Osteoblast (primary cell): ENCODE measurements at regions not wholly inside any gene's neighbourhood (a gene's known extent, or its start where the extent isn't known, plus 50 kb on each side); places are given as distances from the start of the nearest gene placed in this dataset.

Source experiments
- DNase-seq: peaks from one replicate; pipeline ENCODE4 v3.0.0; 2011; ENCODE audit warnings: low spot score, mixed read lengths; ENCODE audit not compliant: insufficient read length; ENCODE audit errors: missing footprints
- H2AFZ ChIP-seq: 2 replicates; pipeline ENCODE4 v1.6.0; 2011; ENCODE audit warnings: mild to moderate bottlenecking, low read length
- H3K27ac ChIP-seq: 2 replicates; pipeline ENCODE4 v1.5.1; 2011; ENCODE audit warnings: mild to moderate bottlenecking, low read depth, low read length, moderate library complexity
- H3K27me3 ChIP-seq: 2 replicates; pipeline ENCODE4 v1.6.0; 2012; ENCODE audit warnings: mild to moderate bottlenecking, control low read depth, inconsistent platforms, low read length, moderate library complexity; ENCODE audit not compliant: insufficient read depth
- H3K36me3 ChIP-seq: 2 replicates; pipeline ENCODE4 v1.5.1; 2011; ENCODE audit warnings: mild to moderate bottlenecking, low read length, control low read depth, moderate library complexity; ENCODE audit not compliant: insufficient read depth
- H3K4me1 ChIP-seq: 2 replicates; pipeline ENCODE4 v1.5.1; 2011; ENCODE audit warnings: mild to moderate bottlenecking, low read length, control low read depth, moderate library complexity; ENCODE audit not compliant: insufficient read depth
- H3K4me2 ChIP-seq: 2 replicates; pipeline ENCODE4 v1.6.0; 2011; ENCODE audit warnings: mild to moderate bottlenecking, low read length; ENCODE audit not compliant: insufficient read depth
- H3K4me3 ChIP-seq: fragments of 200-600 bp; sonication (generic); 3 replicates; pipeline ENCODE4 v1.5.1; 2012; ENCODE audit warnings: mild to moderate bottlenecking, low read length, inconsistent platforms; ENCODE audit not compliant: insufficient read depth
- H3K79me2 ChIP-seq: 2 replicates; pipeline ENCODE4 v1.6.0; 2012; ENCODE audit warnings: mild to moderate bottlenecking, low read length, control low read depth, inconsistent platforms; ENCODE audit not compliant: insufficient read depth
- H3K9me3 ChIP-seq: 2 replicates; pipeline ENCODE4 v1.5.1; 2011; ENCODE audit warnings: low read depth, low read length, control low read depth
- H4K20me1 ChIP-seq: 2 replicates; pipeline ENCODE4 v1.6.0; 2012; ENCODE audit warnings: mild to moderate bottlenecking, low read length, control low read depth; ENCODE audit not compliant: insufficient read depth
- CTCF ChIP-seq: IDR thresholded peaks from 2 replicates; pipeline ENCODE4 v1.5.1; 2011; ENCODE audit warnings: mild to moderate bottlenecking, low read depth, low read length, moderate library complexity; ENCODE audit errors: extremely low read depth

GRCh38 chr20:23166563-23166962 is 80.4 kb upstream of the CD93 start:
- no peak for DNase-seq
- H3K27me3 ChIP-seq, result no peaks in the 10 kb centered on the region
- no peaks in the 10 kb centered on the region for H3K36me3 ChIP-seq
- H3K4me1 ChIP-seq, result peaks cover 5% of the 10 kb centered on the region
- no peaks in the 10 kb centered on the region for H3K9me3 ChIP-seq
- no peak overlapping the region for H3K27ac ChIP-seq
- no peaks in the 10 kb centered on the region for H3K79me2 ChIP-seq
- no peak overlapping the region for H2AFZ ChIP-seq
- no peak overlapping the region for H3K4me3 ChIP-seq
- H4K20me1 ChIP-seq, result no peaks in the 10 kb centered on the region
- no peak for TF ChIP-seq CTCF
- H3K4me2 ChIP-seq, result no peak overlapping the region

GRCh38 chr20:23165964-23166363 is 79.8 kb upstream of the CD93 start:
- Histone ChIP-seq H3K9me3 (no peaks in the 10 kb centered on the region), H4K20me1 (no peaks in the 10 kb centered on the region), H3K36me3 (no peaks in the 10 kb centered on the region), H3K4me1 (peaks cover 11% of the 10 kb centered on the region), H3K4me2 (no peak overlapping the region), H3K4me3 (no peak overlapping the region), H2AFZ (no peak overlapping the region), H3K27me3 (no peaks in the 10 kb centered on the region), H3K27ac (no peak overlapping the region), H3K79me2 (no peaks in the 10 kb centered on the region)
- no peak for TF ChIP-seq CTCF
- DNase-seq, result no peak

GRCh38 chr20:23165307-23165750 is 79.2 kb upstream of the CD93 start:
- Histone ChIP-seq H3K4me3 (no peak overlapping the region), H3K4me2 (no peak overlapping the region), H3K36me3 (no peaks in the 10 kb centered on the region), H3K79me2 (no peaks in the 10 kb centered on the region), H3K4me1 (peaks cover 18% of the 10 kb centered on the region), H3K9me3 (no peaks in the 10 kb centered on the region), H2AFZ (no peak overlapping the region), H4K20me1 (no peaks in the 10 kb centered on the region), H3K27me3 (no peaks in the 10 kb centered on the region), H3K27ac (no peak overlapping the region)
- TF ChIP-seq CTCF, result no peak
- DNase-seq, result no peak

- DNase-seq, result no peak
- Histone ChIP-seq H3K36me3 (no peaks in the 10 kb centered on the region), H3K27ac (no peak overlapping the region), H2AFZ (no peak overlapping the region), H3K4me3 (no peak overlapping the region), H3K79me2 (no peaks in the 10 kb centered on the region), H3K4me2 (no peak overlapping the region), H3K4me1 (peaks cover 26% of the 10 kb centered on the region), H3K9me3 (no peaks in the 10 kb centered on the region), H3K27me3 (no peaks in the 10 kb centered on the region), H4K20me1 (no peaks in the 10 kb centered on the region)
- no peak for TF ChIP-seq CTCF
These were observed 78.1 kb upstream of the CD93 start for GRCh38 chr20:23164176-23164601.
